DMS153 treated with DMSO at 0.1 percent for 48 hours (cell line): ENCODE measurements at regions not wholly inside any gene's neighbourhood (a gene's known extent, or its start where the extent isn't known, plus 50 kb on each side); places are given as distances from the start of the nearest gene placed in this dataset.
"Not testable (repeated sequence)": the region's sequence is repeated elsewhere in the genome, so short reads cannot be mapped to it uniquely, and the experiment has no call there.

Experiments
- DNase-seq: peaks from one replicate; lab custom pipeline; 2025; ENCODE audit not compliant: unreplicated experiment; lab: John Stamatoyannopoulos, UW

- no peak for DNase-seq
These were observed 556.3 kb upstream of the CHAC2 start for GRCh38 chr2:53211201-53211774.

- no peak for DNase-seq
These were observed 557.1 kb upstream of the CHAC2 start for GRCh38 chr2:53210538-53210937.

GRCh38 chr2:53209679-53210458 is 557.7 kb upstream of the CHAC2 start:
- no peak for DNase-seq

GRCh38 chr2:53208815-53209214 is 558.8 kb upstream of the CHAC2 start:
- no peak for DNase-seq

- not testable (repeated sequence) for DNase-seq
These were observed 561.4 kb upstream of the CHAC2 start for GRCh38 chr2:53206226-53206625.

GRCh38 chr2:53202063-53202462 is 565.5 kb upstream of the CHAC2 start:
- DNase-seq = no peak

- DNase-seq = no peak
These were observed 567.5 kb upstream of the CHAC2 start for GRCh38 chr2:53200072-53200471.

- DNase-seq = no peak
These were observed 578.6 kb upstream of the CHAC2 start for GRCh38 chr2:53188851-53189510.

- no peak for DNase-seq
These were observed 584.0 kb upstream of the CHAC2 start for GRCh38 chr2:53183581-53183980.

GRCh38 chr2:53182601-53183000 is 585.0 kb upstream of the CHAC2 start:
- no peak for DNase-seq

GRCh38 chr2:53181759-53182158 is 585.8 kb upstream of the CHAC2 start:
- DNase-seq = no peak

- DNase-seq = no peak
These were observed 590.3 kb upstream of the CHAC2 start for GRCh38 chr2:53177327-53177726.

- no peak for DNase-seq
These were observed 593.1 kb upstream of the CHAC2 start for GRCh38 chr2:53174539-53174938.

GRCh38 chr2:53173698-53174455 is 593.7 kb upstream of the CHAC2 start:
- DNase-seq = no peak

- no peak for DNase-seq
These were observed 594.5 kb upstream of the CHAC2 start for GRCh38 chr2:53173091-53173490.

- DNase-seq = no peak
These were observed 597.1 kb upstream of the CHAC2 start for GRCh38 chr2:53170466-53170865.

GRCh38 chr2:53167227-53167626 is 600.4 kb upstream of the CHAC2 start:
- no peak for DNase-seq

GRCh38 chr2:53150146-53150545 is 617.5 kb upstream of the CHAC2 start:
- DNase-seq = no peak

- no peak for DNase-seq
These were observed 619.4 kb upstream of the CHAC2 start for GRCh38 chr2:53148221-53148620.

GRCh38 chr2:53131416-53131815 is 636.2 kb upstream of the CHAC2 start:
- no peak for DNase-seq

GRCh38 chr2:53130441-53130943 is 637.1 kb upstream of the CHAC2 start:
- no peak for DNase-seq
